GM03348 (cell line): ENCODE measurements at regions not wholly inside any gene's neighbourhood (a gene's known extent, or its start where the extent isn't known, plus 50 kb on each side); places are given as distances from the start of the nearest gene placed in this dataset.
"Not testable (repeated sequence)": the region's sequence is repeated elsewhere in the genome, so short reads cannot be mapped to it uniquely, and the experiment has no call there.

Experiments used
- DNase-seq: peaks from one replicate; pipeline ENCODE4 v3.0.0; 2012; ENCODE audit warnings: low spot score

DNA sequence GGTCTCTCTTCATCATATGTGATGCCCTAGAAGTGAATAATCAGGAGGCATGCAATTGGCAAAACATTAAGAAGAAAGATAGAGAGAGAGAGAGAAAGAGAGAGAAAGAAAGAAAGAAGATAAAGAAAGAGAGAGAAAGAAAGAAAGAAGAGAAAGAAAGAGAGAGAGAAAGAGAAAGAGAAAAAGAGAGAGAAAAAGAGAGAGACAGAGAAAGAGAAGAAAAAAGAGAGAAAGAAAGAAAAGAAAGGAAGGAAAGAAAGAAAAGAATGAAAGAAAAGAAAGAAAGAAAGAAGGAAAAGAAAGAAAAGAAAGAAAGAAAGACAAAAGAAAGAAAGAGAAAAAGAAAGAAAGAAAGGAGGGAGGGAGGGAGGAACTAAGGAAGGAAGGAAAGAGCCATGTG, 318.9 kb downstream of the ICE1 start:
- DNase-seq = no peak

DNA sequence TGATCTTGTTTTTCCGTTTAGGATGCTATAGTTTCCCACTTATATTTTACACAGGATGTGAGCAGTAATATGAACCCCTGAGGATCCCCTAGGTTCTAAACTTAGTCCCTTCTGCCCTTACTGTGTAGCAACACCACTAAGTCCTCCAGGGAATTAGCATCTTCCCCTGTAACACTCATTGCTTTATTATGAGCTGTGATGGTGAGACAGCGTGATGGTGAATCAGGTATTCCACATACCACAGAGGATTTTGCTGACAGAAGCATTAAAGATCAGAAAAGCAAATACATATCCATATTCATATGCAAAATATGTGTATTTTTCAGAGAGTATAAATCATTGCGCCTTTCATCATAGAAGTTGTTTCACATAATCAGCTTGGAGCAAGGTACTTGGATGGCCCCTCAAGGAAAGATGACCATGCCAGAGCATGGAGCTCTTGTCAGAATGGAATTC, 317.0 kb downstream of the ICE1 start:
- no peak for DNase-seq

DNA sequence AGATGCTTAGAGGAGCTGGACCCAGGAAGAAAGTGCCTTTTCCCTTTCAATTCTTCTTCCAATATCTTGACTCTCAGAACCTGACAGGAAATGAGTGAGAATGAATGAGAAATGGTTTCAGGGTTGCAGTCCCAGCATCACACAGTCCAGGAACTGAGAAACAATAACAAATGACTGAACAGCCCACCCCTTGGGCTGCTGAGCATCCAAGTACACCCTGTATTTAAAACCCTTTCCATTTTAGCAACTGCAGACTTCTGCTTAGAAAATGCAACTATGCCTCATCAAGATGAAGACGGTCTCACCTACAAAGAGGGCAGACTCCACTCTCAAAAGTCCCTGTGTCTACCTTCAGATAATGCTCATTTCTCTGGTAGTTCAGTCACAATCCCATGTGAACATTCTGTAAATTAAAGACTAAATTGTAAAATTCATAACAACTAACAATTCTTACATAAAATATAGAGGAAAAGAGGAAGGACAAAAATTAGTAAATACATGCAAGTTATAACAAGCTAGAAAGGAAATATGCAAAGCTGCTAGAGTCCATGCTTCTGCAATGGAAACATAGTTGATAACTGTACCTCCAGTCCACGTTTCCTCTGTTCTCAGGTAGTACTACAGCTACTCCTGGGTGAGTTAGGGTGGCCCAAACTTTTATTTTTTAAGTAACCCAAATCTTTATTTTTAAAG, 316.5 kb downstream of the ICE1 start:
- DNase-seq = no peak

DNA sequence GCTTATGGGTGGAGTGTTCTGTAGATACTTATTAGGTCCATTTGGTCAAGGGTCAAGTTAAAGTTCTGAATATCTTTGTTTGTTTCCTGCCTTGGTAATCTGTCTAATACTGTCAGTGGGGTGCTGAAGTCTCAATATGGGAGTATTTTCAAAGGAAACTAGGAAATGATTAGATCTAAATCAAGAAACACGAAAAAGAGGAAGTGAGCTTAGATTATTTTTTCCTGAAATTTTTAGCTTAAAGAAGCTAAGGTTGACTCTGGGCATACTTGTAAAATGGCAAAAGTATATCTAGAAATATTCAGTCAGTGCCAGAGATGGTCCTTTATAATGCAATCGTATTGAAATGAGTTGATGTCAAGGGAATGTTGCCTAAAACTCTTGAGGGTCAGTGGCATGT, 313.5 kb downstream of the ICE1 start:
- no peak for DNase-seq

DNA sequence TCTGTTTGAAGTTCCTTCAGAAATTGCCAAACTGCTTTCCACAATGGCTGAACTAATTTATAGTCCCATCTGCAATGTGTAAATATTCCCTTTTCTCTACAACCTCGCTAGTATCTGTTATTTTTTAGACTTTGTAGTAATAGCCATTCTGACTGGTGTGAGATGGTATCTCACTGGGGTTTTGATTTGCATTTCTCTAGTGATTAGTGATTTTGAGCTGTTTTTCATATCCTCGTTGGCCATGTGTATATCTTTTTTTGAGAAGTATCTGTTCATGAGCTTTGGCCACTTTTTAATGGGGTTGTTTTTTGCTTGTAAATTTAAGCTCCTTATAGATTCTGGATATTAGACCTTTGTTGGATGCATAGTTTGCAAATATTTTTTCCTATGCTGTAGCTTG, 310.6 kb downstream of the ICE1 start:
- not testable (repeated sequence) for DNase-seq

DNA sequence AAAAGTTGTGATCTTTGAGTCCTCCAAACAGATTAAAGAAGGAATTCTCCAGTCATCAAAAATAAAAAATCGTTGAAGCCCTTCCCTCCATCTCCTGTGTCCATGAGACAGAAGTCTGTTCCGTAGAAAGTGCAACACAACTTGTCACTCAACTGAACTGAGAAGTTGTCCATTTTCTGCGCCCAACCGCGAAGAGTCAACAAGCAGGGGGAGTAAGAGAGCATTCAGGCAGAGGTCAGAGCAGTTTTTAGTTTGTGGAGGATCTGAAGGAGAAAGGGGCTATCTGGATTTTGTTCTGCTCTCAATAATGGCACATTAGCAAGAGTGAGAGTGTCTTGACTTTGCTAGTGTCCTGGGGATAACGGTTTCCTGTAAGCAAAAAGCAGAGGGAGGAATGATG, 303.9 kb downstream of the ICE1 start:
- DNase-seq = no peak

DNA sequence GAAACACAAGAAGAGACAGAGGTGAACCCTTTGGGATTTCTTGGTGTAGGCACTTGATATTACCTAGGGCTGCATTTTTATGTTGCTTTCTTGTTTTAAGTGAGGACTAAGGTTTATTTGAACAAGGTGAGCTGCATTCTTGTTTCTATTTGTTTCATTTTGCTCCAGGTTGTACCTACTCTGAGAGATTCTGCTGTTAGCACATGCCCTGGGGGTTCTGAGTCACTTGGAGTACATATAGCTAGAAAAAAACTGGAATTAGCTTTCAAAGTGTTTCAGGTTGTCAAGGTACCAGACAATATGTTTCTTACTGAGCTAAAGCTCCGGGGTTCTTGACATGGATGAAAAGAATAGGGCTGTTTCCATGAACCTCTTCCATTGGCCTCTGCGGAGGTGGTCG, 299.4 kb downstream of the ICE1 start:
- DNase-seq = no peak

DNA sequence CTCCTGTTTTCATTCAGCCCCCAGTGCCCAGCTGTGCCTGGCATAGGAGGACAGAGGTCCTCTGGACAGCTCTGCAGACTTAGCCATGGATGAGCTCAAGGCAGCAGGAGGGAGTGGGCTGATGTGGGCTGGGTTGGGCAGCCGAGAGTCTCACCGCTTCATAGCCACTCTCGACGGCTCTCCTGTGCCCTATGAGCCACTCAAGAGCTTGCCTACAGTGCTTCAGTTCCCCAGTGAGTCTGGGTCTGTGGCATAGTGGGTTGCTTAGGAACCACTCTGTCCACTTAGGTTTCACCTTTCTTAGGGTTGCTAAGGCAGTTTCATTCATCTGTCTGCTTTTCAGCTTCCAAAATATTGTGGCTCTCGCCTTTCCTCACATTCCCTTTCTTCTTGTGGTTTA, 296.8 kb downstream of the ICE1 start:
- no peak for DNase-seq

DNA sequence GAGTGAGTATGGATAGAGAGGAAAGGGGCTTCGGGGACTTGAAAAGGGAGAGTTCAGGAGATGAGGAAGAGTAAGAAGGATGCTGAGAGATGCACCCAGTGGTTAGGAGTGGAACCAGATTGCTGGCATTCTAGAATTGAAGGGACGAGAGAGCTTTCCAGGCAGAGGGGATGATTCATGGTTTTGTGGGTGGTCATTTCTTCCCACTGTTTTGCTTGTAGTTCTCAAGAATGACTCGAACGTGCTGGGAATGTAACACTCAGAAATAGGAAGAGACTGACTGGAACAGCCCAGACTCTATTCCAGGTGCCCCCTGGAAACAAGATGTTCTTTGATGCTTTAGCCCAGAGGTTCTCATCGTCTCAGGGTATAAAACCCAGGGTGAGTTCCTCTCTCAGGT, 294.2 kb downstream of the ICE1 start:
- DNase-seq = no peak

DNA sequence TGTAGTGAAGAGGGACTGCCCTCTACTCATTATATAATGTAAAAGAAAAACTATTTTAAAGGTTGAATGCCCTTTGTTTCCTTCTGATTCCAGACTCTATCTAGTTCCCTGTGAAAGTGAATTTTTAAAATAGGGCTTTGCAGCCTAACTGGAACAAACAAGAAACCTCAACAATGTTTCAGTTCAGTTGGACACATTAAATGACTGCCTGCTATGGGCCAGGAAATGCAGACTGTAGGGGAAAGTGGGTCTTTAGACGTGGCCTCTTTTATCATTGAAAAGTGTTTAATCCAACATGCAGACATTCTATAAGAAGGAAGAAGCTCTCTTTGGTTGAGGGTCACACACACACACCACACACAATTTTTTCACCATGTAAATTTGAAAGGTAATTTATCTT, 289.1 kb downstream of the ICE1 start:
- no peak for DNase-seq

DNA sequence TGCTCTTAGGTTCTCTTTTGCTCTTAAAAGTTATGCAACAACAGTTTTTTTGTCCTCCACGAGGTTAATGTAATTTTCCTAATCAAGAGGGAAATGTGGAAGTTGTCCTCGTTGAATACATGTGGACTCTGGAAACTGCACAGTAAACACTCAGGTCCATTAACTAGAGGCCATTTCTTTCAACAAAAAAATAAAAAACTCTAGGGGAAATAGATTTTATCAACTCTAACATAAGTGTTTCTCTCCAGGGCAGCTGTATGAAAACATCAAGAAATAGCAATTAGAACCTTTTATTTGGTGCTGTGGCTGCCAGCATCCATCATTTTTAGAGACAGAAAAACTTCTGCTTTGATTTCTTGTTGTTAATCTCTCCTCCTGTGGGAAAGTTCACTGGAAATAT, 288.6 kb downstream of the ICE1 start:
- DNase-seq = no peak

DNA sequence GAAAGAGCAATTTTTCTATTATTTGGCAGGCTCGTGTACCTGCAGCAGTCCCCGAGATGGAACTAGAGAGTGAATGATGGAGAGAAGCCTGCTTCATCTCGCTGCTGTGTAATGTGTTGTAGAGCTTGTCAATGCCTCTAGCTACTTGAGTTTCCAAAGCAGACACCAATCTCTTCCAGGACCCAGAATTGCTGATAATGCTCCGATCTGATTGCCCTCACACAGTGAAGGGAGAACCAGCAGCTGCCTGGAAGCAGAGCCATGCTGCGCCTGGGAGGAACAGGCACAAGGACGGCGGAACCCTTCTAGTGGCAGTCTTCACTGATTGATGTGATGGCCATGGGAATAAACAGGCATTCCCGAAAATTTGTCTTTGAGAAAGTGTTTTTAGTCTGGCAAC, 288.0 kb downstream of the ICE1 start:
- no peak for DNase-seq

DNA sequence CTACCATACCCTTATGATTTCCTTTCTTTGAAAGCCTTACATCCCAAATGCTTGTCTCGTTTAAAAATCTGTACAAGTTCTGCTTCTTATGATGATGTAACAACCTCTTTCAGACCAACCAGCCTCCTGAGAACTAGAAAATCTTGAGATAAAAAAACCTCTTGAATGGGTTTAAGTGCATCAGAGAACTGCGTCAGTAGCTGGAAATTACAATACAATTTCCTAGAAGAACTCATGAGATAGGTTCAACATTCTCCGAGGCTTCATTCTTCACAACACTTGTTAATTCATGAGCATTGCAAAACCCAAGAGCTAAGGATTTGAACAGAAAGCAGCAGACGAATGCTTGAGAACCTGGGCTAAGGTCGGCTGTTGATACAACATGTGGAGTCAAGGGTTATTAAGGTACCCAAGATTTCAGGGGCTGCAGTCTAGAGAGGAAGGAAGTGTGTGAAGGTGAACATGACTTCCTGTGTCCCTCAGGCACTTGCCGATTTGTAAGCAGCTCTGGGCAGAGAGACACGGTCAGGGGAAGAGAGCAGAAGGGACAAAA, 286.0 kb downstream of the ICE1 start:
- DNase-seq = no peak

DNA sequence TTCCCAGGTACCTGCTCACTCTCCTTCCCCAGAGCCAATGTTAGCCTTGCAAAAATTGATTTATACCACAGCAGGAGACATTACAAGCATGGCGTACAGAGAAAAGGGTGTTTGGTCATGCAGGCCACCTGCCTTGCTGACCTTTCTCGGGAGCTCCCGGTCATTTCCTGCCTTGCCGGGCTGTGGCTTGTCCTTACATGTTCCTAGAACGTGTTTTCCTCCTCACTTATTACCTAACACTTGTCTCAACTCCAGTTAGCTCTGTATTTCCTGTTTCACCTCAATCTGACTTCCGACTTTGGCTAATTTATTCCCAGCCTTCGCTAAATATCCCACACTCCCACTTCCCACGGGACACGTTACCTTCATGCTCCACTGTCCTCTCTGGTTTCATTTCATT, 282.5 kb downstream of the ICE1 start:
- no peak for DNase-seq

DNA sequence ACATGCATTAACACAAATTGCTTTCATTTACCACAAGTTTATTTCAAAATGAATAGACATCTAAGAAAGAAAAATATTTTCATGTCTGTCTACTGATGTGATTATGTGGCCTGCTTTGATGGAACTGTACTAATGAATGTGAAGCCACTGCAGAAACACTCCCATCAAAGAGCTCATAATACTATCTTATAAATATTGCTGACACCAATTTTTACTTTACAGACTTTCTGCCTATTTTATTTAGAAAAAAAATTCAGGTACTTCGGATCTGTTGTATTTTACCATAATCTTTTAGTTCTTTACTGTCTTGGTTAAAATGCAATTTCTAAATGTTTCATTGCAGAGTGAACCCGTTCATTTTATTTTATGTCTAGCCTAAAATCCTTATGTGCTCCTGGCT, 281.9 kb downstream of the ICE1 start:
- DNase-seq = no peak

DNA sequence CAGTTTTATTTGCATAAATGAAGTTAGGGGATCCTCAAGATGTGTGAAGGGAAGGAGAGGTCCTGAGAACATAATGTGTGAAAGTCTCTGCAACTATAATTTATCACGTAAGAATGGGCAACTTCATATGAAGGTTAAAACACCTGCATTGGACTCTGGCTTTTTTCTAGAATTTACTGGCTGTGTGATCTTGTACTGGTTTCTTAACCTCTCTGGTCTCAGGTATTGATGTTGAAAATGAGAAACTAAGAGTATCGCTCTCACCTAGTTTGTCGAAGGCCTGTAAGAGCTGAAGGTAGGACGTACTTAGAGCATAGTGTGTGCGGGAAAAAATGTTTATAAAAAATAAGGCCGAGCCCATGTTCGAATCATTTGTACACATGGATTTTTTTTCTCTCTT, 280.5 kb downstream of the ICE1 start:
- DNase-seq = no peak

DNA sequence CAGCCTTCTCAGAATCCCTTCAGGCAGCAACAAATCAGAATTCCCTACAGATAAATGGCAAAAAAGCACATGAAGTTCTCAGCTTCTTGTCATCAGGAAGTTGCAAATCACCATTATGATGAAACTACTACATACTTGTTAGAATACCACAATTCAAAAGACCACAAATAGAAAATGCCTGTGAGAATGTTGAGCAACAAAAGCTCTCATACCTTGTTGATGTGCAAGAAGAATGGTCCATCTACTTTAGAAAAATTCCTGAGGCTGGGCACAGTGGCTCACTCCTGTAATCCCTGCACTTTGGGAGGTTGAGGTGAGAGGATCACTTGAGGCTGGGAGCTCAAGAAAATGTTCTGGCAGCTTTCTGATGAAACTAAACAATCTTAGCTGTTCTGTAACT, 278.1 kb downstream of the ICE1 start:
- DNase-seq = no peak

DNA sequence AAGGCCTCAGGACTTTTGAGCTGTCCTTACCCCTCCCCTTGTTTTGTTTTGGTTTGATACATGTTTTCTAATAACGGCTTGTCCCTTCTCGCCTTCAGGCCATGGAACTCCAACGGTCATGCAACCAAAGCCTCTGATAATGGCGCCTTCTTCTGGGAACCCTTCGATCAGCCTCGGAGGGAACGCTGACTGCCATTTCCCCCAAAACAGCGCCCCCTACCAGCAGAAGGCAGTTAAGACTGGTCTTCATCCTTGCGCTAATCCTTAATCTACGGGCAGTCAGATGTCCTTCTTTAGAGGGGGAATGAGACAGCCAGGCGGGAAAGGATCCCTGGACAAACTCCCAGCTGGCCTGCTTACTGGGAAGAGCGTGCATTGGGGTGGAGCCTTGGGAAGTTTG, 276.6 kb downstream of the ICE1 start:
- no peak for DNase-seq

DNA sequence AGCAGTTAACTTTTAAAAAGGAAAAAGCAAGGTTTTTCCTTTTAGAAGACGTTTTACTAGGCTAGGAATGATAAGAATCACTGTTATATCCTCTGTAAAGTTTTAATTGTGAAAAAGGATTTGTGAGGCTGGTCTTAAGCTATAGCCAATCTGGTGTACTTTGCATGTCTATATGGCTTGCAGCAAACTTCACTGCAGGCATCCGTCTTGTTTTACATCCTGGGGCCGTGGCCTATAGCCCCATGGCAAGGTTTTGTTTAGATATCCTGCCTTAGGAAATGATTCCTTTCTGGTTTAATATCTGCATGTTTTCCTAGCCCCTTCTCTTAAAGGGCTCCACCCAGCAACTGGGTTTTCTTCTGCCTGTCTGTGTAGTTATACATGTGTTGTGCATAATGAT, 272.8 kb downstream of the ICE1 start:
- DNase-seq = no peak

DNA sequence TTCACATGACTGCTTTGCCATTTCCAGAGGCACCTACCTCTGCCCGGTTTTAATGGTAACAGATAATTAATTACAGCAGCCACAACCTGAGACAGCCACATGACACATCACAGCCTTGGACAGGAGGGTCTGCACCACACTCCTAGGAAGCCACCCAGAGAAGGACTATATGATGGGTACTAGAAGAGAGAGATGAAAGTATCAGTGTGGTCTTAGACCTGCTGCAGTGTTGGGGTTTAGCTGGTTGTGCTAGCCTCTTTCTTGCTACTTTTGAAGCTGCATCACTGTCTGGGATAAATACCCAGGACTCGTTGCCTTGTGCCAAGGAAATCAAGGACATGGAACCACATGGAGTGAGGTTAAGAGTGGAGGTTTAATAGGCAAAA, 266.4 kb downstream of the ICE1 start:
- no peak for DNase-seq

DNA sequence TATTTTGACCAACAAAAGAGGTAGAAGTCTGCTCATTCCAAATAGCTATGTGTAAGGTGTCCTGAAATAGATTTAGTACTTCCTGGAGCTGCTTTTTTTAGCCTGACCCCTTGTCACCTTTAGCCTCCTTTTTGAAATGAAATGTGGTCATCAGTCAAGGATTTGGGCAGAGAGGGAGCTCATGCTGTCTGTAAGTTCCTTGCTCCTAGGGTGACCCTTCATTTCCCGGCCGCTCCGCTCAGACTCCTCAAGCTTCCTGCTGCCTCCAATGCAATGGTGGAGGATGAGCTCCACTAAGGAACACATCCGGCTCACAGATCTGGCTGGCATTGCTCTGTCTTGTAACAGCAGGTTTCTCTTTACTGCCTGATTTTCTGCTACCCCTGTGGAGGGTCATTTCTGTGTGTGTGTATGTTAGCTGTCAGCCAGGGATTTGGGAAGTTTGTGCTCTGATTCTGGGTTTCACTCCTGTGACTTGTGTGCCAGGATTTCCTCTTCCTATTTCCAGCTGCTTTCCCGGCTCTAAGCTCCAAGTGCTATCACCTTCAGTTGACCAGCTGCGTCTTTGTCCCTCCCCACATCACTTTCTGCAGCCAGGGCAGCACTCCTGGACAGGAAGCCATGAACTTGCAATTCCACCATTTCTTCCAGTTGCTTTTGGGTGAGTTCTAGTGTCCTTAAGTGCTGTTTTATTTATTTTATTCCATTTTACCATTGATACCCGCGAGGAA, 265.9 kb downstream of the ICE1 start:
- no peak for DNase-seq

DNA sequence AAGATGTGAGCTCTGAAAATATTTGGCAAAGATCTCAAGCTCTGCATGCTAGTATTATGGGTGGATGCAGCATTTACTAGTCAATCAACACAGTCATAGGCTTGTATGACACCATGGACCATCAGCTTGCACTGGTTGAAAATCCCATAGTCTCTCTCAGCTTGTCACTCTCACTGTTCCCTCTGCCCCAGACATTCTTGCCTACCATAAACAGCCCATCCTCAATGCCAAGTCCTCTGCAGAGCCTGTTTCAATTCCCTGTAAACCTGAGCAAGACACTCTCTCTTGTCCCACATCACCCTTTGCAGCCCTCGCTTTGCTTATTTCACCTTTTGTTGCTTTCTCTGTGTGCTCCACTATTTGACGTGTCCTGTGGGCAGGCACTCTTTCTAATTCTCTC, 264.6 kb downstream of the ICE1 start:
- no peak for DNase-seq

DNA sequence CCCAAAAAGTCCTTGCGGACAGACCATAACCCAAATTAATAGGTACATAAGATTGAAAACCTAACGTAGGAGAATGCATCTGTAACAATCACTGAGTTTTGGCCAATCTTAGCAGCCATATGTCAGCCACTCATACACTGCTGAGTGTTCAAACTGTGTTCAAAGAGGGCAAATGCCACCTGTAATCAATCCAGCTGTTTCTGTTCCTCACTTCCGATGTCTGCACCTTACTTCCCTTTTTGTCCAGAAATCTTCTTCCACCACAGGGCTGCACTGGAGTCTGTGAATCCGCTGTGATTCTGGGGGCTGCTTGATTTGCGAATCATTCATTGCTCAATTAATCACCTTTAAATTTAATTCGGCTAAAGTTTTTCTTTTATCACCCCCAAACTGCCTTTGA, 263.9 kb downstream of the ICE1 start:
- DNase-seq = no peak

DNA sequence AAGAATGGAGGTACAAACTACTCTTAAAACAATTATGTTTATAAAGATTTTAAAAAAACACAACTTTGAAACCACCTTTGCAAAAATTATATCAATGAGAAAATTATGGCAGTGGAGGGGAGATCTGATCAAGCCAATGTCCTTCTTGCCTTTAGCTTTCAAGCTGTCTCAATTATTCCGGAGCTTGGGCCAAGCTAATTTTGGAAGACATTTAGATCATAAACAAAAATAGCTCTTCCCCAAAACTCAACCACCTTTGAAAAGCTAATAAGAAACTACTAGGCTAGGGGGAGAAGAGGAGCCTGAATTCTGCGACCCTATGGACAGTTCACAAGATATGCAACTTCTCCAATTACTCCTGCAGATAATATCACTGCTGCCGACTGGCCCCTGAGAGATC, 263.3 kb downstream of the ICE1 start:
- DNase-seq = no peak
